Right kidney (tissue), 1 donor: ENCODE measurements at regions not wholly inside any gene's neighbourhood (a gene's known extent, or its start where the extent isn't known, plus 50 kb on each side); places are given as distances from the start of the nearest gene placed in this dataset.

Source experiments
- DNase-seq: peaks from one replicate; pipeline ENCODE4 v3.0.0-alpha.2; 2016

DNA sequence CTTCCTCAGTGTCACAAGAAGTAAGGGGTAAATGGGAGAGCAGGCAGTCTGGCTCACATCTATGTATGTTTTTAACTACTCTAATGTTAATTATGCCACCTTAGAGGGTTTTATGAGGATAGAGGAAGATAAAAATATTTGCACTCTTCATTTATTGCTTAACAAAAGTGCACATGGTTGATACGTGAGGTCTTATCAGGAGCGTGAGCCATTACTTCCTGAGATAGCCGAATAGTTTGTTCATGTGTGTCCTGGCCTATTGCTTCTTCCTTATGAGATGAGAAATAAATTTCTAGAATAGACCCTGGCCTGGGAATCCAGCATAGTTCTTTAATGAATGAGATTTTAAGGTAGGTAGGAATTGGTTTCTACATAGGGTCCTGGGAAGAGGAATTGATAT lies 471.1 kb upstream of the B3GALT2 start:
- no peak for DNase-seq

DNA sequence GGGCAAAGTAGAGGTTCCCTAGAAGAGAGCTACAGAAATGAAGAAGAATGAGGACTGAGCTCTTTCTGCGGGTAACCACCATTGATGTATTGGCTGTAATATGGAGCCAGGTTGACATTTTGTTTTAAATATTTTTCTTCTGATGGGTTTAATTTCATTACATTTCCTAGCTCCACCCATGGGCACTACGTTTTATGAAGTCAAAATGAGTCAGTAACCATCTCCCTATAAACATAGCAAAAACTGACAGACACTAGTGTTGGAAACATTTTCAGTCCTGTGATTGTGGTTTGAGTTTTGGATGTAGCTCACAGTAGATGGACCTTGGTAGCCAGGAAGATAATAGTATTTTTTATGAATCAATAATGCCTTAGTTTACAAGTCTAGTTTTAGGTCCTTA lies 470.4 kb upstream of the B3GALT2 start:
- no peak for DNase-seq

DNA sequence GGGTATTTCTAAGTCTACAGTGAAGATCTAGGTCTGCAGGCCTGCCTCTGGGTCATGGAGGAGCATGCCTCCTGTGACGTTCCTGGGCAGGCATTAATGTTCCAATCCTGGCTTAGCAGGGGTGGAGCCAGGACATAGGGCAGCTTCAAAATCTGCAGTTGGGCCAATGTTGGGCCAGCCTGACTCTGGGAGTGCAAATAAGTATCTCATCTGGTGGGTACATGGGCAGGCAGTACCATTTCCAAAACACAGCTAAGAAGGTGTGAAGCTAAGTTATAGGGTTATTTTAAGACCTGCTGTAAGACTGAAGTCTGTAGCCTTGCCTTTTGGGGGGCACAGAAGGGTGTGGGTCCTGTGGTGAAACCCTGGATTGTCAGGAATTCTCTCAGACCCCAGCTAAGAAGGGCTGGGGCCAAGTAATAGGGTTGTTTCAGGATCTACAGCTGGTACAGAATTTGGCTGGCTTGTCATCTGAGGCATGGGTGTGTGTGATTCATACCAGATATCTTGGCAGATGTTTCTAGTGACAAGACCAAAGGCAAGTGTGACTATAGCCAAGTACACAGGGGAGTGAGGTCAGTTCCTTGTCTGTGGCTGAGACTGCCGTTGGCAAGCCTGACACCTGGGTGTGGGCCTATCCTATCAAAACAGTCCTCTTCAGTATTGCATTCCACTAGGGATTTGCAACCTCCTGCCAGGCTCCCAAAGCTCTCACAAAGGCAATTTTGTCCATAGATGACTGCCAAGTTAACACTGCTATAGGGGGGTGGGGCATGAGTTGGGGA lies 468.7 kb upstream of the B3GALT2 start:
- no peak for DNase-seq

DNA sequence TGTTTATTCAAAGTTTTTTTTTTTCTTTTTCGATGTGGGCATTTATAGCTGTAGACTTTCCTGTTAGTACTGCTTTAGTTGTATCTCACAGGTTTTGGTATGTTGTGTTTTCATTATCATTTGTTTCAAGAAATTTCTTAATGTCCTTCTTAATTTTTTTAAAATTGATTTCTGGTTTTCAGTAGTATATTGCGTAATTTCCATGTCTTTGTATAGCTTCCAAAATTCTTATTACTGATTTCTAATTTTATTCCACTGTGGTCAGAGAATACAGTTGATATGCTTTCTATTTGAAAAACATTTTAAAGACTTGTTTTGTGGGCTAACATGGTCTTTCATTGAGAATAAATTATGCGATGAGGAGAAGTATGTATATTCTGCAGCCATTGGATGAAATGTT lies 463.2 kb upstream of the B3GALT2 start:
- DNase-seq = no peak

DNA sequence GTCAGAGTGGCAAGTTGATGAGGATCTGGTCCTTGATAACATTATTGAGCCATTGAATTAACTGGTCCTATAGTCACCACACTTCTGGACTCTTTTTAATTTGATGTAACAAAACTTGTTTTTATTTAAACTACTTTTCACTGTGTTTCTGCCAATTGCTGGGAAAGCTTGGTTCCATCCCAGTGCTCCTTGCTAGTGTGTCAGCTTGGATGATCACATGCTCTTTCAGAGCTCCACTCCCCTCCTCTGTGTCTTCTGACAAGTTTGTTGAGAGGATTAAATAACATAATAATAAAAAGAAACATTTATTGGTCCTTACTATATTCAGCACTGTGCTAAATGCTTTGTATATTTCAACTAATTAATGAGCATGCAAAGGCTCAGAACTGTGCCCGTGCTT lies 448.5 kb upstream of the B3GALT2 start:
- no peak for DNase-seq

DNA sequence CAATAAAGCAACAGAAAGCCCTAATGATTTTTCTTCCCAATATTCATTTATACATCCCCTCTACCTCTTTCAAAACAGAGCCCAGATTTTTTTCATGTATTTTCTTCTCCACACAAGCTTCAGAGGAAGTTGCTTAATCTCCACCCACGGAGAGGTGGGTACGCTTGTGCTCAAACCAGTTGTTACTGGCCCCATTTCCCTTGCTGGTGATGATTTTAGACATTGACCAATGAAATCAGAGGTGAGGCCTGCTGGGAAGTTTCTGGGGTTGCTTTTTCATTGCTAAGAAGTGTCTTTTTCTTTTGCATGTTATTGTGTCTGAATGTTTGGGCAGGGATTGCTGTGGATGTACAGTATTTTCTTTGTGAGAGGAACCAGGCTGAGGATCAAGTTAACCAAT lies 448.1 kb upstream of the B3GALT2 start:
- DNase-seq = no peak

DNA sequence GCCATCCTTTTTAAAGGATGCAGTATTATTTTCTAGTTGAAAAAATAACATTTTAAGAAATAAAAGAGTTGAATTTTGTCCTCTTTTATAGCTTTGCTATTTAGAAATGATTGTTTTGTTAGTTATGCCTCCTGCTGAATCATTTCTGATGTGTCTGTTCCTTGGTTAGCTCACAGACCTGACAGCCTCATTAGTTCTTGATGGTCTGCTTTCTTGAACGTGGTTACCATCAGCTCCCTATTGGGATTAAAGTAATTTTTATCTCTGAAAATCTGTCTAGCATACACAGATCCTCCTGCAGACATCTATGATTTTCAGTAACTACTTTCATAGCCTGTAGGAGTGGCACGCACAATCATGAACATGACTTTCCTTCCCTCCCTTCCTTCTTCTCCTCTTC lies 447.6 kb upstream of the B3GALT2 start:
- DNase-seq = no peak

DNA sequence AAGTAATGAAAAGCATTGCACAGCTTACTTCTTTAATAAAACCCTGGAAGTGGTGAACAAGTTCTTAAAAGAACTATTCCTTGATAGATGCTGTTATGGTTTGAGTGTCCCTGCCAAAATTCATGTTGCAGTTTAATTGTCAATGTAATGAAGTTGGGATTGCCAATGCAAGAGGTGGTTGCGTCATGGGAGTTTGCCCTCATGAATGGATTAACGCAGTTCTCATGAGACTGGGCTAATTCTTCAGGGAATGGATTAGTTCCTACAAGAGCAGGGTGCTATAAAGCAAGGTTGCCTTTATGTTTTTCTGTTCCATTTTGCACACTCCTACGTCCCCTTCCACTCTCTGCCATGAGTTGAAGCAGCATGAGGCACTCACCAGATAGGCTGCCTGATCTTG lies 446.7 kb upstream of the B3GALT2 start:
- no peak for DNase-seq

DNA sequence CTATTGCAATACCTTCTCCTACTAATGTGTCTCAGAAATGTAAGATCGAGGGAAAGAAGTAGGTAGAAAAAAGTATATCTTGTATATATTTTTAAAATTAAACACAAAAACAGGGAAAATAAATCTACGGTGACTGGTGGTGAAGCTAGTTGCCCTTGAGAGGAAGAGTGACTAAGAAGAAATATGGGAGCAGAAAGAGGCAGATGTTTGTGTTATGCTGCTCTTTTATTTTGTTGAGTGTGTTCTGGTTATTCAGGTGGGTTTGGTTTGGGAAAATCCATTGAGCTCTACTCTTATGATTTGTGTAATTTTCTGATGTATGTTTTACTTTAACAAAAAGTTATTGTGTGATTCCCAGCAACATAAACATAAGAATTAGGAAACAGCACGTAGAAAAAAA lies 444.9 kb upstream of the B3GALT2 start:
- no peak for DNase-seq

DNA sequence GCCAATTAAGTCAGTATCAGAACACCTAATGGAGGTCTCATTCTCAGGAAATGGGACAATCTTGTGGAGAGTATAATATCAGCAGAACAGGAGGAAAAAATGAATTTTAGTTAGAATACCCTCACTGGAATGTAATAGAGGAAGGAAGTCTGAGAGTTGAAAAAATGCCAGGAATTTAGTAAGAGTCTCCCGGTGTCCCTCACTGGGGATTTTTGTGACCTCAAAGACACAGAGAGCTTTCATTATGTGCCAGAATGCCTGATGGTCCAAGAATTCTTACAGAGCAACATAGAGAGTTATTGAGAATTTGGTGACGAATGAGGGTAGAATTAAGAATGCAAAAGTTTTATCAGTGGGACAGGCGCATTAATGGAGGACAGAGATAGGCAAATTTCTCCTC lies 443.5 kb upstream of the B3GALT2 start:
- no peak for DNase-seq

DNA sequence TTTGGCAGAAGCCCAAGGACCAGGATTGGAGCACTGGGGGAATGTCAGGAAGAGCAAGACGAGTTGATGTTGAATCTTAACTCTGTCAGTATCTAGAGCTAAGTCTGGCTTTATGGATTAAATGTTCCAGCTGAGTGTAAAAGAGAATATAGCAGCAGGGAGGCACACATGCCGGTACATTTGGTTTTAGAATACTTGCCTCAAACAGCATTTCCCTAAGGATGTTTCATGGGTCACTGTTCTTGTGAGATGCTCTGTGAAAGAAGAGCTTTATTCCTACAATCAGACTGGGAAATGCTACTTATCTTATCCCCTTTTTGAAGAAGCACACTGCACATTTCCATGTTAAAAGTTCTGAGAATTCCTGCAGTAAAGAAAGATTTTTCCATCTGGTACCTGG lies 440.3 kb upstream of the B3GALT2 start:
- DNase-seq = no peak

DNA sequence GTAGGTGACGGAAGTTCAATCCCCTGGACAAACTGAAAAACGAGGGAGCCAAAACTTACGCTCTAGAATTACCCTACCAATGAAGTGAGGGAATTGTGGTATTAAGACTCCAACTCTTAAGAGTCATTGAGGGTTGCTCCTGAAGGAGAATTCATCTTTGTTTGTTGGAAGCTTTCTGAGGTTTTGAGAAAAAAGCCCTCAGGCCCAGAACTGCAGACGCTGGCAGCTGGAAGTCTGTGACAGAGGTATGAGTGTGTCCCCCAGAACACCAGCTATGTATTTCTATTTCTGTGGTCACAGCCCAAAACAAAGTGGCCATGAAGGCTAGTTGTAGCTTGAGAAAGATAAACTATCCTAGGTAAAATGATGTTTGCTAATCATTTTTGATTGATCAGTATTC lies 438.8 kb upstream of the B3GALT2 start:
- DNase-seq = no peak

DNA sequence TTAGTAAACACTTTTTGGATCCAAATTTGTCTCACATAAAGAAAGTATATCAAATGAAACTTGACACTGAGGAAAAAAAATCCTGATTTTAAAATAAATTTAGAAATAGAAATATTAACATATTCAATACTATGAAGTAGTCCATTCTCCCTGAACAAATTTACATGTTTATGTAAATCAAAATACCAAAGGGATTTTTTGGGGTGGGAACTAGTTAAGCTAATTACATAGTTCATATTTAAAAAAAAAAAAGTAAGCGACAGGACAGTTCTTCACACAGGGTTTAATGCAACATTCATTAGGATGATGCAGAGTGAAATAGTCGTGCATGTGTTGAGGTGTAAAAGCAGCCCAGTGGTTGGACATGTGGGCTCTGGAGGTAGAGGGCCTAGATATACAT lies 433.5 kb upstream of the B3GALT2 start:
- no peak for DNase-seq

DNA sequence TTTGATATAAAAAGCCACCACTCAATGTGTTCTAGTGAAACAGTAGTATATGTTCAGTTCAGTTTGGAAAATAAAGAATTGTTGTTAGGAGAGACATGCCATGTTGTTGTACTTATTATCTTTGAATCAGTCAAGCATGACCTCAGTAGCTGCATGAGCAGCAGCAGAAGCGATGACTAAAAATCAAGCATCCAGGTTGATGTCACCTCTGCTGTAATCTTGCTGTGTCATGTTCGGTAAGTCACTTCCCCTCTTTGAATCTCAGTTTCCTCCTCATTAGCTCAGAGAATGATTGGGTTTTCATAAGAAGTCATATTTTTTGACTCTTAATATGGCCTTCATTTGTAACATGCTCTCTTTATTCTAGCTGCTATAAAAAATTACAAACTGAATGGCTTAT lies 428.4 kb upstream of the B3GALT2 start:
- DNase-seq = no peak

DNA sequence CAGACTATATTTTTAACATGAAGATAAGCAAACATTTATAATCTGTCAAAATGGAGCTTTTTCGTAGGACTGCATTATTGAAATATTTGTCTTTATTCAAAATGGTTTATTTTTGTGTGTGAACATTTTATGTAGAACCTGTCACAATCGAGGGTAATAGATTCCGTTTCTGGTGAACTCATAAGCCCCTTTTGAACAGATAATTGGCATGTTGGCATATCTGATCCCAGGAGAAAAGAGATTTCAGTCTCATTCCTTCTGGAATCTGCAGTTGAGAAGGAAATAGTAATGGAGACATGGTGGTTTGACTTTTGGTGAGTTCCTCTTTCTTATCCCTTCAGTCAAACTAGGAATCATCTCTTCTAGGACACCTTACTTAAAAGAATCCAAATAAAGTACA lies 427.9 kb upstream of the B3GALT2 start:
- DNase-seq = no peak

DNA sequence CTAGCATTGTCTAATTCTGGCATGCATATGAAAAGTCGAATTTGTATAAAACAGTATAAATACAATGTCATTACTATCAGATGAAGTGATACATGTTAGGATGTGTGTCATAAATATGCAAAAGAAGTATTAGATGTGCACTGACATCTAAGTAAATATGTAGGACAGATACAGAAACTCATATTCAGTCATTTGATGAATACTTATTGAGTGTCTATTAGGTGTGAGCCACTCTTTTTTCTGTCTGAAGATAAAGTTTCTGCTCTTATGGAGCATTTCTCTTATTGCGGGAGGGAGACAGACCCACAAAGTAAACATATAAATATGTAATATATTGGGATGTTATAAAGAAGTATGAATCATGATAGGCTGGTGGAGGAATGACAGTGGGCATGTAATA lies 426.6 kb upstream of the B3GALT2 start:
- no peak for DNase-seq

DNA sequence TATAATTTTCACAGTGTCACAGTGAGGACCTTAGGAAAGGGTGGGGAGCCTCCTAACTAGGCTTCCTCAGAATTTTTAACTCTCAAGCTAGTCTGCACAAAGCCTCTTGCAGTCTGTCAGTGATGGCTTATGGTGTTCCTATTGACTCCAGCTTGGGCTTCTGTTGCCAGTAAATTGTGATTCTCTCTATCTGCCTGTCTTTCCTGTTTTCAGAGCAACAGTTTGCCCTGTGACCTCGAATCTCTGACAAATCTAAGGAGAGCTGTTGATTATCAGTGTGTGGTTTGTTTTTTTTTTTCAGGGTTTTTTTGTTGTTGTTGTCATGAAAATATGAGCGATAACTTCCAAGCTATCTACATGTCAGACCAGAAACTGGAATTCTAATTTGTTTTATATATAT lies 423.2 kb upstream of the B3GALT2 start:
- no peak for DNase-seq

DNA sequence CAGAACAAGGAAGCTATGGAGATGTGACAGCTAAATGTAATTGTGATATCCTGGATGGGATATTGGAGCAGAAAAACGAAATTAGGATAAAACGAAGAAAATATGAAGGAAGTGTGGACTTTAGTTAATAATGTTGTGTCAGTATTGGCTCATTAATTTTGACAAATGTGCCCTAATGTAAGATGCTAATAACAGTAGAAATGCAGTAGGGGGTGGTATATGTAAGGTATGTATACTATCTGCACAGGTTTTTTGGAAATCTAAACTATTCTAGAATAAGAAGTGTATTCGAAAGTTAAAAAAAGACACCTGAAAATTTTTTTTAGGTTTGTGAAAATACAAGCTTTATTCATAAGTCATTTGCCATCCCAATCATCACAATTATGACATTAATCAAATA lies 421.4 kb upstream of the B3GALT2 start:
- DNase-seq = no peak

DNA sequence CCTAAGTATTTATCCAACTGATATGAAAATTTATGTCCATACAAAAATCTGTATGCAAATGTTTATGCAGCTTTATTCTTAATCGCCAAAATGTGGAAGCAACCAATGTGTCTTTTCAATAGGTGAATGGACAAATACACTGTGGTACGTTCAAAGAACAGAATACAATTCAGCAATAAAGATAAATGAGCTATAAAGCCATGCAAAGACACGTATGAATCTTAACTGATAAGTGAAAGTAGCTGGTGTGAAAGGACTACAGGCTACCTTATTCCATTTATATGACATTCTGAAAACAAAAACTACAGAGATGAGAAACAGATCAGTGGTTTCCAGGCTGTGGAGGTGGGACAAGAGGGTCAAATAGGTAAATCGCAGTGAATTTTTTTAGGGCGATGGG lies 419.6 kb upstream of the B3GALT2 start:
- DNase-seq = no peak

DNA sequence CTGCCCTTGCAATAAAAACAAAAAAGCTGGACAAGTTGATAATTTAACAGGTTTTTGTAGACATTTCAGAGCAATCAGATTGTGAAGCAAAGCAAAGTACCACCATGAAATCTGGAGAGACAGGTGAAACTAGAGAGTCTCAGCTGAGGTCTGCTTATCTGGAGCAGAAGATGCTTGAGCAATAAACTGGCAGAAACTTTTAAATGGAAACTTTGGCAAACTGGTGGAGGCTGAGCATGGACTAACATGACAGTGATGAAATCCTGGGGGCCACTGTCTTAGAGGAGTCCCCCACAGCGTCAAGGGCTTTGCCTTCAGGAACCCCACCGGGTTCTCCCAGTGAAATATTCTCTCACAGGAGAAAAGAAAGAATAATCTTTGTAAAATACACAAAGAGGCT lies 416.3 kb upstream of the B3GALT2 start:
- no peak for DNase-seq

DNA sequence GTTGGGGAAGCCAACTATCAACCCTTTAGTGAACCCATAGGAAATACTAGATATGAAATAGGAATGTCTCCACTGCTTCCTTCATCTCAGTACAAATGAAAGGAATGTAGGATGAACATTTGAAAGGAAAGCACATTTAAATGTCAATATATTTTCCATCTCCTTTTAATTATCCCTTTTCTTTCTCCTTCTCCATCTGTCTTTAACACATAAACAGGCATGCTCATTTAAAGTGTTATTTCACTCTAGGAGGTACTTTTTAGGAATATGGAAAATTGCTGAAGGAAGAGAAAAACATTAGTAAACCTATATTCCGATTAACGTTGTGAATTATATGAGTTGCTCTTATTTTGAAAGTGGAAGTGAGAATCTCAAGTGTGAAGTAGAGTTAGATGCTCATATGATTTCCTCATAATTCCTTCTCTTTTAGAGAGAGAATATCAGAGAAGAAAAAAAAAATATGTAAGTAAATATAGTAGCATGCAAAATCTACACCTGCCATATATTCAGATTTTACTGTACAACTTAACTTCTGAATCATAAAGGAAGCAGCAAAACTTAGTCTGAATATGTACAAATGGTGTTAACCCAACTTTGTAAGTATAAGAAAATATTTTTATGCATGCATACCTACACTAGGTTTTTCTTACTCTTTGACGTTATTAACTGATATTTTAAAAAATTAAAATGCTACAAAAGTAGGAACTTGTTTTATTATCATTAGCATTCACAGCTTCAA lies 406.9 kb upstream of the B3GALT2 start:
- no peak for DNase-seq

DNA sequence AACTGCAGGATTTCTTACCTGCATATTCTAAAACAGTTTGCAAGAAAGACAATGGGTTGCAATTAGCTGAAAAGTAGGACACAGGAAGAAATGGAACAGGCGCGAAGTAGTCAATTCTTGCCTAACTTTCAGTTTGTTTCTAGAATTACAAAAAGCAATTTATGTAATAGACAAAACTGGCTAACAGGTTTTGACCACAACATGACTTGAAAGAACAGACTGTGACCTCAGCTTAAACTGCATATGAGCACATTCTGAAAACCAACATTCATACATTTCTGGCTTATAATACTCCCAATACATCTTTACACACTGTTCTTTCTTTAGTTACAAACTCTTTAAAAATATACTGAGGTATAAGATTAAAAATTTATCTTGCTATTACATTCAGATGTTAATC lies 405.9 kb upstream of the B3GALT2 start:
- no peak for DNase-seq

DNA sequence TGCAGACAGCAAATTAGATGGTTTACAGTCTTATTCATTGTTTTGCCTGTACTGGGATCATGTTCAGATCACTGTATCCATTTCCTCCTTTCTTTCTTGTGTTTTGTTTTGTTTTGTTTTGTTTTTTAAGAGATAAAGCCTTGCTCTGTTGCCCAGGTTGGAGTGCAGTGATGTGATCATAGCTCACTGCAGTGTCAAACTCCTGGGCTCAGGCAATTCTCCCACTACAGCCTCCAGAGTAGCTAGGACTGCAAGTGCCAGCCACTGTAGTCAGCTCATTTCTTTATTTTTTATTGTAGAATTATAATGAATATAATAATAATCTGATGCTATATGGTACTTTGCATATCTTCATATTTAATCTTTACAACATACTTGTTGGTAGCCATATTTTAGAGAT lies 403.7 kb upstream of the B3GALT2 start:
- no peak for DNase-seq

DNA sequence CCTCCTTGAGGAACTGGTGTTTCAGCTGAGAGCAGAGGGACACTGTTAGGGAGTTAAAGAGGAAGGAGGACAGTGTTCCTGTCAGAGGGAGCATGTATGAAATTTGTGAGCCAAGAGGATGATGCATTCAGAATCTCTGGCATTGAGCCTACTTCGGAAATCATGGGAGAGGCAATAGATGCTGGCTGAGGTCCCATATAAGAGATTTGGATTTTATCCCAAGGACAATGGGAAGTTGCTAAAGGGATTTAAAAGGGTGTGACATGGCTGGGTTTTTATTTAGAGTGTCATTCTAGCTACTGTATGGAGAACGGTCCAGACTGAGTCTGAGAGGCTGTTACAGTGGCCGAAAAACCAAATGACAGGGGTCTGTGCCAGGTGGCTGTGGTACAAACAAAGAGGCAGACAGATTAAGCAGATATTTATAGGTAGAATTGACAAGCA lies 403.2 kb upstream of the B3GALT2 start:
- no peak for DNase-seq
